Neural progenitor cell (in vitro differentiated cells): ENCODE measurements at regions not wholly inside any gene's neighbourhood (a gene's known extent, or its start where the extent isn't known, plus 50 kb on each side); places are given as distances from the start of the nearest gene placed in this dataset.

Experiments used
- EZH2 ChIP-seq: fragments of 200-600 bp; sonication (generic); IDR thresholded peaks from 2 replicates; pipeline ENCODE4 v1.6.1; 2017; ENCODE audit warnings: antibody characterized with exemption, mild to moderate bottlenecking, moderate library complexity
- EZH2phosphoT487 ChIP-seq: fragments of 200-600 bp; sonication (generic); IDR thresholded peaks from 2 replicates; pipeline ENCODE4 v1.6.1; 2017; ENCODE audit warnings: antibody characterized with exemption
- TF ChIP-seq, protein P1 (sequence below): fragments of 200-600 bp; sonication (generic); IDR thresholded peaks from 2 replicates; pipeline ENCODE4 v1.5.1; 2017; ENCODE audit warnings: antibody characterized with exemption, mild to moderate bottlenecking

DNA sequence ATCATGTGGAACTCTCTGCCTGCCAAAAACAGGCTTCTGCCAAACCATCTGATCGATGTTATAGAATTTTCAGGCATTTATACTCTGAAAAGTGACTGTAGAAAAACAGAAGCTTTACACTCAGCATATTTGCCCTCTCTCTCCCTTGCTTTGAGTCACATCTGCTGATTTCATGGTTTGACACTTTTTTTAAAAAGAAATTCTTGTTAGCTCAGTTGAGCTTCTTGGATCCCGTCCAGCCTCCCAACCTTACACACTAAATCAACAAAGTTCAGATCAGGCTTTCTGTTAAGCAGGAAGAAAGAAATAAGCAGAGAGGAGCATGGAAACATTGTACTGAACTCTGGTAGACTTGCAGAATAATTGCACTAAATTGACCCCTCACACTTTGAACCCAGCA lies 193.6 kb upstream of the SEL1L start:
- TF ChIP-seq, protein P1, sequence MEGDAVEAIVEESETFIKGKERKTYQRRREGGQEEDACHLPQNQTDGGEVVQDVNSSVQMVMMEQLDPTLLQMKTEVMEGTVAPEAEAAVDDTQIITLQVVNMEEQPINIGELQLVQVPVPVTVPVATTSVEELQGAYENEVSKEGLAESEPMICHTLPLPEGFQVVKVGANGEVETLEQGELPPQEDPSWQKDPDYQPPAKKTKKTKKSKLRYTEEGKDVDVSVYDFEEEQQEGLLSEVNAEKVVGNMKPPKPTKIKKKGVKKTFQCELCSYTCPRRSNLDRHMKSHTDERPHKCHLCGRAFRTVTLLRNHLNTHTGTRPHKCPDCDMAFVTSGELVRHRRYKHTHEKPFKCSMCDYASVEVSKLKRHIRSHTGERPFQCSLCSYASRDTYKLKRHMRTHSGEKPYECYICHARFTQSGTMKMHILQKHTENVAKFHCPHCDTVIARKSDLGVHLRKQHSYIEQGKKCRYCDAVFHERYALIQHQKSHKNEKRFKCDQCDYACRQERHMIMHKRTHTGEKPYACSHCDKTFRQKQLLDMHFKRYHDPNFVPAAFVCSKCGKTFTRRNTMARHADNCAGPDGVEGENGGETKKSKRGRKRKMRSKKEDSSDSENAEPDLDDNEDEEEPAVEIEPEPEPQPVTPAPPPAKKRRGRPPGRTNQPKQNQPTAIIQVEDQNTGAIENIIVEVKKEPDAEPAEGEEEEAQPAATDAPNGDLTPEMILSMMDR, result no peak
- TF ChIP-seq EZH2phosphoT487 (no peak), EZH2 (no peak)
